HG02973 (cell line): ENCODE measurements at regions not wholly inside any gene's neighbourhood (a gene's known extent, or its start where the extent isn't known, plus 50 kb on each side); places are given as distances from the start of the nearest gene placed in this dataset.

Experiments used
- ATAC-seq: cut with Tn5 transposase; IDR thresholded peaks from one replicate; pipeline ENCODE4 v1.9.1; 2021; ENCODE audit warnings: moderate library complexity; ENCODE audit not compliant: unreplicated experiment

- ATAC-seq: no peak
Observed at GRCh38 chr4:110770353-110770752, 147.5 kb upstream of the PITX2 start.

- no peak for ATAC-seq
Observed at GRCh38 chr4:110778521-110778920, 155.6 kb upstream of the PITX2 start.

- ATAC-seq: no peak
Observed at GRCh38 chr4:110780538-110780937, 157.7 kb upstream of the PITX2 start.

GRCh38 chr4:110781944-110782343, 159.1 kb upstream of the PITX2 start:
- ATAC-seq: no peak

- ATAC-seq: no peak
Observed at GRCh38 chr4:110787109-110787508, 164.2 kb upstream of the PITX2 start.

- no peak for ATAC-seq
Observed at GRCh38 chr4:110787707-110788106, 164.8 kb upstream of the PITX2 start.

- no peak for ATAC-seq
Observed at GRCh38 chr4:110788302-110788701, 165.4 kb upstream of the PITX2 start.

- no peak for ATAC-seq
Observed at GRCh38 chr4:110792036-110792435, 169.2 kb upstream of the PITX2 start.

GRCh38 chr4:110793381-110793801, 170.5 kb upstream of the PITX2 start:
- no peak for ATAC-seq

- no peak for ATAC-seq
Observed at GRCh38 chr4:110793890-110794554, 171.1 kb upstream of the PITX2 start.

GRCh38 chr4:110795971-110796370, 173.1 kb upstream of the PITX2 start:
- ATAC-seq: no peak

GRCh38 chr4:110797486-110797885, 174.6 kb upstream of the PITX2 start:
- no peak for ATAC-seq

- ATAC-seq: no peak
Observed at GRCh38 chr4:110798687-110799086, 175.8 kb upstream of the PITX2 start.

GRCh38 chr4:110799211-110799610, 176.3 kb upstream of the PITX2 start:
- ATAC-seq: no peak

- no peak for ATAC-seq
Observed at GRCh38 chr4:110801591-110801990, 178.7 kb upstream of the PITX2 start.

- ATAC-seq: peak; percentile 67
Observed at GRCh38 chr4:110808351-110808878, 185.5 kb upstream of the PITX2 start.

GRCh38 chr4:110815950-110816349, 193.1 kb upstream of the PITX2 start:
- no peak for ATAC-seq

GRCh38 chr4:110816367-110816766, 193.5 kb upstream of the PITX2 start:
- ATAC-seq: no peak

- no peak for ATAC-seq
Observed at GRCh38 chr4:110821186-110821585, 198.3 kb upstream of the PITX2 start.

GRCh38 chr4:110823251-110823650, 200.4 kb upstream of the PITX2 start:
- no peak for ATAC-seq

GRCh38 chr4:110824344-110824743, 201.5 kb upstream of the PITX2 start:
- ATAC-seq: no peak

GRCh38 chr4:110826656-110827055, 203.8 kb upstream of the PITX2 start:
- ATAC-seq: no peak

- ATAC-seq: no peak
Observed at GRCh38 chr4:110830461-110830860, 207.6 kb upstream of the PITX2 start.
